ENCODE measurements at regions not wholly inside any gene's neighbourhood (a gene's known extent, or its start where the extent isn't known, plus 50 kb on each side); places are given as distances from the start of the nearest gene placed in this dataset.
"Not testable (repeated sequence)": the region's sequence is repeated elsewhere in the genome, so short reads cannot be mapped to it uniquely, and the experiment has no call there.

DNA sequence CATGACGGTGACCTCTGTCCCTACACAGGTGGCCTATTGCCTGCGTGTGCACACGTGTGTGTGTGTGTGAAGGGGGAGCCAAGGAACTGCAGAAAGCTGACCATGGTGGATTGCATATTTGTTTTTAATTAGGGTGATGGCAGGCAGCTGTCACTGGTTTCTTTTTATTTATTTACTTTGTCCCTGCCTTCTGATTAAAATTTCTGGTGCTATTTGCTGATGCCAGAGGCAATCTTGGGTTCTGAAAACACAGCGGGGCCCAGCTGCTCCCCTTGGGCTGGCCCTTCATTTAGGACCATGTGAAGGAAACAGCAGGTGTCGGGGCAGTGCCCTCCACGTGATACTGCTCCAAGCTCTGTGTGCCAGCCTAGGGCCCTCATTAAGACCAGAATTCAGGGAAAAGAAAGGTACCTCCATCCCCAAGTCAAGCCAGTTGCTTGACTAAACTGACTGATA lies 71.3 kb upstream of the PODXL start:
- DNase-seq: no peak

DNA sequence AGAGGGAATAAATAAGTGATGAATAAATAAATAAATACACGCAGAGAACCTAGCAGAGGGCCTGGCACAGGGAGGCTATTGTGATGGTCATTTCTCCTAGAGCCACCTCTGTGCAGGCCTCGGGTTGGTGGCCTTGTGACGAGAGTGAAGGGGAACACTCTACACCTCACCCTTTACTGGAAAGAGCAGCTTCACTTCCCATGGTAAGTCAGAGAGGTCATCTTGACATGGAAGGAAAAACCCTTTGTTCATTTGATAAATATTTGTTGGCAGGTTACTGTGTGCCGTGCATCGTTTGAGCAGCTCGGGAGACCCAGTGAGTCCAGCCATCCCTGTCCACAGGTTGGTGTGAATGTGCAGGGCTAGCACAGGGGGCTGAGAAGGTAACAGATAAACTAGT lies 70.2 kb upstream of the PODXL start:
- DNase-seq: no peak

GRCh38 chr7:131625817-131626372 lies 69.5 kb upstream of the PODXL start:
- DNase-seq: no peak

- DNase-seq: not testable (repeated sequence)
Observed at GRCh38 chr7:131625345-131625744, 68.9 kb upstream of the PODXL start.

- DNase-seq: no peak
Observed at GRCh38 chr7:131624536-131624935, 68.1 kb upstream of the PODXL start.

DNA sequence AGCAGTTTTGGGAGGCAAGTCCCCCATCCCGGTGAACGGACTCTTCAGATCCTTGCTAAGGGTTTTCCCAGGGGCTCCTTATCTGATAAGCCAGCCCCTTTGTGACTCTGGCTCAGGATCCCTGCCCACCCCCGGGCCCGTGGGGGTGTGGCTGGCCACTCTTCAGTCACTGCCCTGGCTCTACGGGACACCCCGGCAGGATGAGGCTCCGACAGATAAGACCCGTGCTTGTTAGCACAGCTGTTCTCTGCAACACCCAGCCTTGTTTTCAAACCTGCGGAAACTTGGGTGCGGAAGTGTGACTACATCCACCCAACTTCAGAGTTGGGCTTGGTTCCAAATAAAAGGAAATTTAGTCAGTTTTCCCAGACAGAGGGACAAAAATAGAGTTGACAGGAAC lies 66.7 kb upstream of the PODXL start:
- DNase-seq: no peak

DNA sequence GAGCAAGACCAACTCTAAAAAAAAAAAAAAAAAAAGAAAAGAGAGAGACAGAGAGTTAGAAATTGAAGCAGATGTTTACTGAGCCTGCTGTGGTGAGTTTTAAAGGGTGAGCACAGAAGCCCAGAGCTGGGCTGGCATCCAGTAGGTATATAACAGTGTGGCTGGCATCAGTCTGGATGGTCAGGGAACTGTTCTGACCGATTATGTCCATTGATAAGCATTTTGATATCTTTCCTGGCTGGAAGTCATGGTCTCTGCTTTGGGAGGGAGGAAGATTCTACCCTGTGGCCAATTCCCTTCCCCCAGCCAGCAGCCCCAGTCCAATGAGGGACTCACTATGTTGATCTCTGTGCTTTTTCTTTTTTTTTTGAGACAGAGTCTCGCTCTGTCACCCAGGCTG lies 65.2 kb upstream of the PODXL start:
- DNase-seq: no peak

GRCh38 chr7:131620673-131621609 lies 64.5 kb upstream of the PODXL start:
- no peak for DNase-seq

- no peak for DNase-seq
Observed at GRCh38 chr7:131619336-131620305, 63.2 kb upstream of the PODXL start.

GRCh38 chr7:131618391-131618790 lies 62.0 kb upstream of the PODXL start:
- no peak for DNase-seq

- no peak for DNase-seq
Observed at GRCh38 chr7:131616487-131617200, 60.2 kb upstream of the PODXL start.

- no peak for DNase-seq
Observed at GRCh38 chr7:131613909-131614308, 57.5 kb upstream of the PODXL start.

- DNase-seq: no peak
Observed at GRCh38 chr7:131610007-131610406, 53.6 kb upstream of the PODXL start.

DNA sequence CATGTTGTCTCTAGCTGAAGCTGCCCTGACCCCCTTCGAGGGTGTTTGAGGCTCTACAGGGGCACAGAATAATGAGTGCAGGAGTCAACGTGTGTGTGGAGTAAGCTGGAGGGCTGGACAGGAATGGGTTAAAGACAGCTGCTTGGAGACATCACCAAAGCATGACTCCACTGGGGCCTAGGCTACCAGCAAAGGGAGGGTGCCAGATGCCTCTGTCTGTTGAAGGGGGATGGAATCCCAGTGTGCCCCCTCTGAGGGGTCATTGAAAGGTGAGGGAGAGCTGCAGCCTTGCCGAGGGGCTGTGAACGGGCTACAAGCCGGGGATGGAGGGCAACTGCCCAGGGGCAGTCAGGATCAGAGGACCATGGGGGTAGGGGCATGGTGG lies 51.7 kb upstream of the PODXL start:
- no peak for DNase-seq

DNA sequence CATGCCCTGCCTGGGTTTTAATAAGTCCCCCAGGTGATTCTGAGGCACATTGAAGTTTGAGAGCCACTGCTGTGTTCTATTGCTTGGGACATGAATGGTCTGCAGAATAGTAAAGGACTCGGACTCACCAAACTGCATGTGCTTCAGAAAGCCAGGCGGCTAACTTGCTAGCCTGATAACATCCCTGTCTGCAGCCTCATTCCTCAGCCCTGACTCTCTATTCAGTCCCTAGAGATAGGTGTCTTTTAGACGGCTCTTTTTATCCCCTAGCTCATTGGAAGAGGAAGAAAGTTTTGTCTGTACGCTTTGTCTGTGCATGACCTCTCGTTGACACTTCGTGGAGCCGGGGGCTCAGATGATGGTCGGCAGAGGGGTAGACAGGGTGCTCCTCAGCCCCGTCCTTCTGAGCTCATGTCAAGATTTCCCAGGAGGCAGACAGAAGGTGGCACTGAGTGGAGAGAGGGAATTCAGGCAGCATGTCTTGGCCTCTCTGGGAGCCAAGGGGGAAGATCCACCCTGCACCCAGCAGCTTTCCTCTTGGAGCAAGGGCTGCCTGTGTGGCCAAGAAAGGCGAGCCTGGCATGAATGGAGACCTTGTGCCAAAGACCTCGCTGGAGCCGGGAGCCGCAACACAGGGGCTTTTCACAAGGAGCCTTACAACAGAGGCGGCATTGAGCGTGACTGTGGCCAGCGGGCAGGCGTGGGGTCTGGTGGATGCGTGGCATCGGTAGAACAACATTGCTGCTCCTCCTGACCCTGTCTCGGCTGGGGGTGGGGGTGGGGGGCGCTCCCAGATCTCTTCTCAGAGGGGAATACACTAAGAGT lies 51.1 kb upstream of the PODXL start:
- no peak for DNase-seq

DNA sequence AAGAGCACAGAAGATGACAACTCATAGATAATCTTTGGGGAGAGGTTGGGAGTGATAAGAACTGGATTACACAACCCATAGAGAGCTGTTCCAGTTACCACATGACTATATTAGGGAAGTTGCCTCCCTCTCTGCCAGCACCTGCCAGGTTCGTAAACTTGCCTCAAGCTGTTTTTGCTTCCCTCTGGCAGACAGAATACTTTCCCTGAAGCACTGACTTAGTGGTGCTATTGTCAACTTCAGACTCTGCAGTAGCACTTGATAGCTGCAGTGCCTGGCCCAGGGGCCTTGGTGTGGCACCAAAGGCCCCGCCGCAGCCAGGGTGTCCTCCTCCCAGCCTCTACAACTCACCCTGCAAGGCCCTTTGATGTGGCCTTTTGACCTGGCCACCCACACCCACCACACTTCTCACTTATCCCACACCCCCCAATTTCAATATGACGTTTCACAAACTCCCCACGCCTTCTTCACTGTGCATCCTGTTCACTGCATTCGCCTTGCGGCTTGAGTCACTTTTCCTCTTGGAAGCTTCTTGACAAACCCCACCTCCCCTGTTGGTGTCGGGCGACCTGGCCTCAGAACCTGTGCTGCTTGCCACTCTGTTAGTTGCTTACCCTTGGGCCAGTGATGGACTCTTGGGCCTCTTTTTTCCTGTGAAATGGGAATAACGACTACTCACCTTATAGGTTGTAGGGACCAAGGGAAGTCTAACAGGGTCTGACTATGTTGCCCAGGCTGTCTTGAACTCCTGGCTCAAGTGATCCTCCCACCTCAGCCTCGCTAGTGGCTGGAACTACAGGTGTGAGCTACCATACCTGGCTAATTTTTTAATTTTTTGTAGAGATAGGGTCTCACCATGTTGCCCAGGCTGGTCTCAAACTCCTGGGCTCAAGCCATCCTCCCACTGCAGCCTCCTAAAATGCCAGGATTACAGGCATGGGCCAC lies 50.2 kb upstream of the PODXL start:
- DNase-seq: peak in 1 of 2 experiments; percentile 54
